NB4 (cell line): ENCODE measurements at regions not wholly inside any gene's neighbourhood (a gene's known extent, or its start where the extent isn't known, plus 50 kb on each side); places are given as distances from the start of the nearest gene placed in this dataset.

ENCODE experiments used
- MAX ChIP-seq: IDR thresholded peaks from 2 replicates; pipeline ENCODE4 v1.6.1; 2011; ENCODE audit warnings: low read depth, low read length
- MYC ChIP-seq: IDR thresholded peaks from 2 replicates; pipeline ENCODE4 v1.6.1; 2011; ENCODE audit warnings: low read depth, low read length
- POLR2A ChIP-seq: IDR thresholded peaks from 2 replicates; pipeline ENCODE4 v1.6.1; 2011; ENCODE audit warnings: mild to moderate bottlenecking; ENCODE audit not compliant: insufficient read length; ENCODE audit errors: extremely low read depth
- TF ChIP-seq, protein P1 (sequence below): IDR thresholded peaks from one replicate; pipeline ENCODE4 v1.5.1; 2012; ENCODE audit warnings: low read depth, low read length

- TF ChIP-seq, protein P1, sequence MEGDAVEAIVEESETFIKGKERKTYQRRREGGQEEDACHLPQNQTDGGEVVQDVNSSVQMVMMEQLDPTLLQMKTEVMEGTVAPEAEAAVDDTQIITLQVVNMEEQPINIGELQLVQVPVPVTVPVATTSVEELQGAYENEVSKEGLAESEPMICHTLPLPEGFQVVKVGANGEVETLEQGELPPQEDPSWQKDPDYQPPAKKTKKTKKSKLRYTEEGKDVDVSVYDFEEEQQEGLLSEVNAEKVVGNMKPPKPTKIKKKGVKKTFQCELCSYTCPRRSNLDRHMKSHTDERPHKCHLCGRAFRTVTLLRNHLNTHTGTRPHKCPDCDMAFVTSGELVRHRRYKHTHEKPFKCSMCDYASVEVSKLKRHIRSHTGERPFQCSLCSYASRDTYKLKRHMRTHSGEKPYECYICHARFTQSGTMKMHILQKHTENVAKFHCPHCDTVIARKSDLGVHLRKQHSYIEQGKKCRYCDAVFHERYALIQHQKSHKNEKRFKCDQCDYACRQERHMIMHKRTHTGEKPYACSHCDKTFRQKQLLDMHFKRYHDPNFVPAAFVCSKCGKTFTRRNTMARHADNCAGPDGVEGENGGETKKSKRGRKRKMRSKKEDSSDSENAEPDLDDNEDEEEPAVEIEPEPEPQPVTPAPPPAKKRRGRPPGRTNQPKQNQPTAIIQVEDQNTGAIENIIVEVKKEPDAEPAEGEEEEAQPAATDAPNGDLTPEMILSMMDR, result no peak
- TF ChIP-seq MAX (no peak), POLR2A (no peak), MYC (no peak)
Observed at GRCh38 chr5:125054146-125054545, 307.7 kb upstream of the ZNF608 start.
